HG03354 (cell line): ENCODE measurements at regions not wholly inside any gene's neighbourhood (a gene's known extent, or its start where the extent isn't known, plus 50 kb on each side); places are given as distances from the start of the nearest gene placed in this dataset.

ENCODE experiments used
- ATAC-seq: cut with Tn5 transposase; IDR thresholded peaks from one replicate; pipeline ENCODE4 v1.9.1; 2021; ENCODE audit warnings: mild to moderate bottlenecking; ENCODE audit not compliant: unreplicated experiment, poor library complexity, severe bottlenecking

DNA sequence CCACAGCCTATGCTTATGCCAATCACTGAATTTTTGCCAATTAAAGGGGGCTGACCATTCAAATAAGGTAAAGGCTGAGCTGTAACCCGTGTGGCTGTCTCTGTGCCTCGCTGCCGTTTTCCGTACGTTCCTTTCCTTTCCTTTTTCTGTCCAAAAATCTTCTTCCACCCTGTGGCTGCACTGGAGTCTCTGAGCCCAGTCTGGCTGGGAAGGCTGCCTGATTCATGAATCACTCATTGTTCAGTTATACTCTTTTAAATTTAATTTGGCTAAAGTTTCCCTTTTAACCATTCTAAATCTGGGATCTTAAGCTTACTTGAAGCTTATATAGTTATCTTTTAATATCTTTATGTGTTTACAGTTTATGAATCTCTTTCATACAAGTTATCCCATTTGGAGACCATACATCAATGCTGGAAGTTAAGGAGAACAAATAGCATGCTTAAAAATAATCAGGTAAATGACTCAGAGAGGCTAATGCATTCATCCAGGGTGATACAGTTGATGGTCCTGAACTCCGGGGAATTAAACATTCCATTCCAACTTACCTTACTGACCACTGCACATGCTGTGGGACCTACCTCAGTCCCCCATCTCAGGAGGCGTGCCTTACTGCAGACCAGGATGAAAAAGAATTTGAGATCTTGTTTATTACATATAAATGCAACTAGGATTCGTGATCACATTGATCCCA lies 385.3 kb upstream of the ADARB2 start:
- no peak for ATAC-seq

GRCh38 chr10:2121929-2122328 lies 384.6 kb upstream of the ADARB2 start:
- ATAC-seq: no peak

GRCh38 chr10:2121315-2121714 lies 384.0 kb upstream of the ADARB2 start:
- ATAC-seq: no peak

- ATAC-seq: no peak
These were observed 383.4 kb upstream of the ADARB2 start for GRCh38 chr10:2120746-2121145.

GRCh38 chr10:2119316-2119715 lies 382.0 kb upstream of the ADARB2 start:
- no peak for ATAC-seq

GRCh38 chr10:2118201-2118600 lies 380.9 kb upstream of the ADARB2 start:
- no peak for ATAC-seq

GRCh38 chr10:2117641-2118040 lies 380.3 kb upstream of the ADARB2 start:
- no peak for ATAC-seq

GRCh38 chr10:2111965-2112364 lies 374.6 kb upstream of the ADARB2 start:
- no peak for ATAC-seq

DNA sequence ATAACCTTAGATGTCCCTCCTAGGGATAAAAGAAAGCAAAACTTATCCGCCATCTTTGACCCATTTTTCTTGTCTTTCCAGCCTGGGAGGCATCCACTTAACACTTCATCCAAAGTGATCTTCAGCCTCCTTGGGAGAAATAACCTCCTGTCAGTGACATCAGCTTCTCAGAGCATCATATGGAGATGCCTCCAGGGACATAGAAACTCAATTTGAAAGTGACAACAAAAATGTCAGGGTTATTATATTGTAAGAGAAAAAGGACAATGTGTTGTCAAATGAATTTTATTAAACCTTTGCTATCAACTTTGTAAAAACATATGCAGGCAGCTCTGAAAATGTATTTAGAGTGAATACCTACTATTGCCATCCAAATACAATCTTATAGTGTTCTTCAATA lies 371.2 kb upstream of the ADARB2 start:
- ATAC-seq: no peak

GRCh38 chr10:2106641-2107040 lies 369.3 kb upstream of the ADARB2 start:
- no peak for ATAC-seq

- ATAC-seq: no peak
These were observed 362.0 kb upstream of the ADARB2 start for GRCh38 chr10:2099321-2099720.

- ATAC-seq: no peak
These were observed 360.6 kb upstream of the ADARB2 start for GRCh38 chr10:2097937-2098336.

DNA sequence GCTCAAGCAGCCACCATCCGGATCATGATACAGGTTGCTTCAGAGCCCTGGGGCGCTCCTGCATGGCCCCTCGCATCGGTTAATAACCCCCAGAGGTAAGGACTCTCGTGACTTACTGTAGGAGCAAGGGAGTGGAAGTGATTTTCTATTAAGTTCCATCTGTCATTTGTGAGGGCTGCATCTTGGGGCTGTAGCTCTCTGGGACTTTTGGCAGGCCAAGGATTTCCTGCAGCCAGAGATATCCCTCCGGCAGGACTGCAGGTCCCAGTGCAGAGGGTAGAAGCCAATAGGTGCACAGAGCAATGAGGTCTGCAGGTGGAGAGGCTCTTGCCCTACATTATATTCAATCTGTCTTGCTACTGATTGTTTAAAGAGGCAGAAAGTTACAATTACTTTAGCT lies 356.8 kb upstream of the ADARB2 start:
- no peak for ATAC-seq

GRCh38 chr10:2083591-2083990 lies 346.3 kb upstream of the ADARB2 start:
- ATAC-seq: no peak

- ATAC-seq: peak; percentile 53
These were observed 344.2 kb upstream of the ADARB2 start for GRCh38 chr10:2081501-2081900.

- peak; percentile 84 for ATAC-seq
These were observed 342.3 kb upstream of the ADARB2 start for GRCh38 chr10:2079603-2080078.

- no peak for ATAC-seq
These were observed 339.9 kb upstream of the ADARB2 start for GRCh38 chr10:2077231-2077630.

DNA sequence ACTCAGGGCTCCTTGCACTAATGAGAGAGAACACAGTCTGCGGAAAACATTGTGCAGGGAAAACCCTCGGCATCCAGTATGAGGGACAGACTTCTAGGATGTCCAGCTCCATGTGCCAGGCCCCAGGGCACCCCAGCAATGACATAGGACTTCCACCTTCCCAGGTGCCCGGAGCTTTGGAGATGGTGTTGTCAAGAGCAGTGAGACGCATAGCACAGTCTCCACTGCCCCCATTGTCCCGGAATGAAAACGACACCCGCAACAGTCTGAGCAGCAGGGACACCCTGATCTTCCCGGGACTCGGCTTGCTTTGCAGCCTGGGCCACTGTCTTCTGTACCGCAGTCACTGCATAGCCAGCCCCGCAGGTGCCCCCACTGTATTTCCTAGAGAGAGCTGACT lies 339.2 kb upstream of the ADARB2 start:
- ATAC-seq: no peak

GRCh38 chr10:2067015-2067414 lies 329.7 kb upstream of the ADARB2 start:
- ATAC-seq: no peak

DNA sequence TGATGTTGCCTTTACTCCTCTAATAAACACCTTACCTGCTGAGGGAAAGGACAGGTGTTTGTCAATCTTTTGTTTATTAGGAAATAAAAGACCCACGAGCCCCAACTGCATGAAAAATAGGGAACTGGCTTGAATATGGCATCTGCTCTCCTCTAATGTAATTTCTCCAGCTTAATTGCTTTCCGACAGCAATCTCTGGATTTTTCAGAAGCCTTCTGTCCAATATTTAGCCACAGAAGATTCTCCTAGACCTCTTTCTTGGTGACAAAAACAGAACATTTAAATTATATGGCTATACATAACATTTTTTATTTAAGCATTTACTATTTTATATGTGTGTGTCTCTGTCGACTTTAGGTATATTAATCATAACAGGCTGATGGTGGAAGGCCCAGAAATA lies 317.4 kb upstream of the ADARB2 start:
- no peak for ATAC-seq

- no peak for ATAC-seq
These were observed 316.5 kb upstream of the ADARB2 start for GRCh38 chr10:2053805-2054204.

- no peak for ATAC-seq
These were observed 313.8 kb upstream of the ADARB2 start for GRCh38 chr10:2051108-2051507.
